WTC11 (cell line): ENCODE measurements at regions not wholly inside any gene's neighbourhood (a gene's known extent, or its start where the extent isn't known, plus 50 kb on each side); places are given as distances from the start of the nearest gene placed in this dataset.

Experiments used
- ATAC-seq: fragments of 200-7000 bp; cut with Tn5 transposase; 2 replicates; pipeline ENCODE4 v1.10.0; 2021; ENCODE audit warnings: mild to moderate bottlenecking, moderate library complexity
- CTCF ChIA-PET: fragments of 300-600 bp; sonication (Branson Sonifier 250); formaldehyde crosslinking; loops from one replicate; lab custom pipeline; 2021; ENCODE audit warnings: antibody characterized with exemption; lab: Charles Lee
- POLR2A ChIA-PET: fragments of 350-600 bp; sonication (Branson Sonifier 250); formaldehyde crosslinking; loops from one replicate; lab custom pipeline; 2021; ENCODE audit warnings: antibody characterized with exemption; lab: Charles Lee
- DNase-seq: peaks from one replicate; pipeline ENCODE4 v3.0.0; 2021; ENCODE audit warnings: low spot score
- H3K27ac Mint-ChIP-seq: 2 replicates; pipeline ENCODE4 v1.8.0; 2021; ENCODE audit warnings: mixed read lengths
- H3K27me3 Mint-ChIP-seq: 2 replicates; pipeline ENCODE4 v1.8.0; 2021; ENCODE audit warnings: low read depth, mild to moderate bottlenecking, moderate library complexity, mixed read lengths
- H3K36me3 Mint-ChIP-seq: 2 replicates; pipeline ENCODE4 v1.8.0; 2021; ENCODE audit warnings: mixed read lengths
- H3K4me1 Mint-ChIP-seq: 2 replicates; pipeline ENCODE4 v1.8.0; 2022; ENCODE audit warnings: mixed read lengths
- H3K4me3 Mint-ChIP-seq: 2 replicates; pipeline ENCODE4 v1.8.0; 2021; ENCODE audit warnings: mild to moderate bottlenecking, moderate library complexity, mixed read lengths
- H3K9me3 Mint-ChIP-seq: 2 replicates; pipeline ENCODE4 v1.8.0; 2021; ENCODE audit warnings: mixed read lengths
- E2F4 ChIP-seq: sonication (generic); formaldehyde crosslinking; IDR thresholded peaks from 2 replicates; pipeline ENCODE4 v1.8.1; 2022; ENCODE audit warnings: low read depth, mild to moderate bottlenecking, moderate library complexity, missing genetic modification reagents, borderline replicate concordance
- HMGXB4 ChIP-seq: sonication (generic); formaldehyde crosslinking; IDR thresholded peaks from 2 replicates; pipeline ENCODE4 v1.8.1; 2023; ENCODE audit warnings: mild to moderate bottlenecking, moderate library complexity, missing genetic modification reagents
- IRF1 ChIP-seq: sonication (generic); formaldehyde crosslinking; IDR thresholded peaks from 2 replicates; pipeline ENCODE4 v1.8.0; 2023; ENCODE audit warnings: missing genetic modification reagents
- KAT7 ChIP-seq: sonication (generic); formaldehyde crosslinking; IDR thresholded peaks from 2 replicates; pipeline ENCODE4 v1.8.1; 2023; ENCODE audit warnings: missing genetic modification reagents, mild to moderate bottlenecking, borderline replicate concordance
- NFE2L1 ChIP-seq: sonication (generic); formaldehyde crosslinking; IDR thresholded peaks from 2 replicates; pipeline ENCODE4 v1.8.1; 2023; ENCODE audit warnings: missing genetic modification reagents
- PRDM15 ChIP-seq: sonication (generic); formaldehyde crosslinking; IDR thresholded peaks from 2 replicates; pipeline ENCODE4 v1.8.0; 2022; ENCODE audit warnings: missing genetic modification reagents
- RELA ChIP-seq: sonication (generic); formaldehyde crosslinking; IDR thresholded peaks from 2 replicates; pipeline ENCODE4 v1.8.1; 2022; ENCODE audit warnings: missing genetic modification reagents, mild to moderate bottlenecking, borderline replicate concordance
- ZBTB21 ChIP-seq: sonication (generic); formaldehyde crosslinking; IDR thresholded peaks from 2 replicates; pipeline ENCODE4 v1.8.1; 2023; ENCODE audit warnings: mild to moderate bottlenecking, missing genetic modification reagents, borderline replicate concordance
- ZMAT4 ChIP-seq: fragments of 250-450 bp; sonication (Bioruptor Pico); IDR thresholded peaks from 2 replicates; pipeline ENCODE4 v1.9.0; 2021; ENCODE audit warnings: mild to moderate bottlenecking
- ZNF121 ChIP-seq: sonication (generic); formaldehyde crosslinking; IDR thresholded peaks from 2 replicates; pipeline ENCODE4 v1.8.0; 2023; ENCODE audit warnings: missing genetic modification reagents
- ZNF263 ChIP-seq: sonication (generic); formaldehyde crosslinking; IDR thresholded peaks from 2 replicates; pipeline ENCODE4 v1.8.1; 2022; ENCODE audit warnings: low read depth, mild to moderate bottlenecking, moderate library complexity, missing genetic modification reagents
- TF ChIP-seq, protein P1 (sequence below): sonication (generic); formaldehyde crosslinking; IDR thresholded peaks from 2 replicates; pipeline ENCODE4 v1.8.0; 2022; ENCODE audit warnings: mild to moderate bottlenecking, missing genetic modification reagents
- TF ChIP-seq, protein P2 (sequence below): sonication (generic); formaldehyde crosslinking; IDR thresholded peaks from 2 replicates; pipeline ENCODE4 v1.8.1; 2022; ENCODE audit warnings: low read depth, missing genetic modification reagents, borderline replicate concordance
- TF ChIP-seq, protein P3 (sequence below): sonication (generic); formaldehyde crosslinking; IDR thresholded peaks from 2 replicates; pipeline ENCODE4 v1.8.0; 2022; ENCODE audit warnings: mild to moderate bottlenecking, missing genetic modification reagents

GRCh38 chr22:27244328-27244727 is 557.2 kb downstream of the MN1 start:
- POLR2A ChIA-PET: no interaction called here
- Mint-ChIP-seq H3K4me3 (no peak overlapping the region), H3K4me1 (peaks cover 15% of the 10 kb centered on the region), H3K27me3 (no peaks in the 10 kb centered on the region), H3K27ac (no peak overlapping the region), H3K9me3 (no peaks in the 10 kb centered on the region), H3K36me3 (no peaks in the 10 kb centered on the region)
- ATAC-seq (no peak), DNase-seq (no peak)
- TF ChIP-seq HMGXB4 (CRISPR knock-in tag) (no peak), RELA (CRISPR knock-in tag) (no peak), ZNF263 (CRISPR knock-in tag) (no peak), ZMAT4 (CRISPR knock-in tag) (no peak), PRDM15 (CRISPR knock-in tag) (no peak), ZNF121 (CRISPR knock-in tag) (no peak), IRF1 (CRISPR knock-in tag) (no peak), ZBTB21 (CRISPR knock-in tag) (no peak), E2F4 (CRISPR knock-in tag) (no peak), KAT7 (no peak), NFE2L1 (no peak)
- TF ChIP-seq, protein P1, sequence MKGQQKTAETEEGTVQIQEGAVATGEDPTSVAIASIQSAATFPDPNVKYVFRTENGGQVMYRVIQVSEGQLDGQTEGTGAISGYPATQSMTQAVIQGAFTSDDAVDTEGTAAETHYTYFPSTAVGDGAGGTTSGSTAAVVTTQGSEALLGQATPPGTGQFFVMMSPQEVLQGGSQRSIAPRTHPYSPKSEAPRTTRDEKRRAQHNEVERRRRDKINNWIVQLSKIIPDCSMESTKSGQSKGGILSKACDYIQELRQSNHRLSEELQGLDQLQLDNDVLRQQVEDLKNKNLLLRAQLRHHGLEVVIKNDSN (CRISPR knock-in tag): no peak
- TF ChIP-seq, protein P2, sequence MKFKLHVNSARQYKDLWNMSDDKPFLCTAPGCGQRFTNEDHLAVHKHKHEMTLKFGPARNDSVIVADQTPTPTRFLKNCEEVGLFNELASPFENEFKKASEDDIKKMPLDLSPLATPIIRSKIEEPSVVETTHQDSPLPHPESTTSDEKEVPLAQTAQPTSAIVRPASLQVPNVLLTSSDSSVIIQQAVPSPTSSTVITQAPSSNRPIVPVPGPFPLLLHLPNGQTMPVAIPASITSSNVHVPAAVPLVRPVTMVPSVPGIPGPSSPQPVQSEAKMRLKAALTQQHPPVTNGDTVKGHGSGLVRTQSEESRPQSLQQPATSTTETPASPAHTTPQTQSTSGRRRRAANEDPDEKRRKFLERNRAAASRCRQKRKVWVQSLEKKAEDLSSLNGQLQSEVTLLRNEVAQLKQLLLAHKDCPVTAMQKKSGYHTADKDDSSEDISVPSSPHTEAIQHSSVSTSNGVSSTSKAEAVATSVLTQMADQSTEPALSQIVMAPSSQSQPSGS: no peak
- CTCF ChIA-PET: interaction anchor here (0.7 kb wide), 1 partner anchor 153 kb away, joined by 3 read pairs; no protein-coding TSS in a partner anchor

DNA sequence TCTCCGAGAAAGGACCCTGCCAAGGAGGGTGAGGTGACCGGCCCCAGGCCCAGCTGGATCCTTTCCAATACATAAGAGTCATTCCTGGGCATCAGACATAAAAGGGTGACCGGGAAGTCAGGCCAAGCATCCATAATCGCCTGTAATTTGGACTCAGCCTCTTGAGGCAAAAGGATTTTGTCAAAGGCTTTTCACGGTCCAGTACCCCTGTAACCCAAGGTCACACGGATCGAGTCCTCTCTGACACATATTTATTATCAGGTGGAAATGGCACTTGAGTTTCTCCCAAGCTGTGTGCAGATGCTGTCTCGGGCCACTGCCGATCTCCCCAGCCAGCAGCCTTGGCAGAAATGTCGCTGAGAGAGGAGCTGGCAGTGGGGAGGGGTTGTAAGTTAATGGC is 556.5 kb downstream of the MN1 start:
- no peaks in the 10 kb centered on the region for H3K36me3 Mint-ChIP-seq
- ChIA-PET POLR2A (no interaction called here), CTCF (no interaction called here)
- H3K9me3 Mint-ChIP-seq: no peaks in the 10 kb centered on the region
- H3K27ac Mint-ChIP-seq: no peak overlapping the region
- peaks cover 10% of the 10 kb centered on the region for H3K4me1 Mint-ChIP-seq
- no peaks in the 10 kb centered on the region for H3K27me3 Mint-ChIP-seq
- ATAC-seq (no peak), DNase-seq (no peak)
- no peak overlapping the region for H3K4me3 Mint-ChIP-seq
- TF ChIP-seq, protein P3, sequence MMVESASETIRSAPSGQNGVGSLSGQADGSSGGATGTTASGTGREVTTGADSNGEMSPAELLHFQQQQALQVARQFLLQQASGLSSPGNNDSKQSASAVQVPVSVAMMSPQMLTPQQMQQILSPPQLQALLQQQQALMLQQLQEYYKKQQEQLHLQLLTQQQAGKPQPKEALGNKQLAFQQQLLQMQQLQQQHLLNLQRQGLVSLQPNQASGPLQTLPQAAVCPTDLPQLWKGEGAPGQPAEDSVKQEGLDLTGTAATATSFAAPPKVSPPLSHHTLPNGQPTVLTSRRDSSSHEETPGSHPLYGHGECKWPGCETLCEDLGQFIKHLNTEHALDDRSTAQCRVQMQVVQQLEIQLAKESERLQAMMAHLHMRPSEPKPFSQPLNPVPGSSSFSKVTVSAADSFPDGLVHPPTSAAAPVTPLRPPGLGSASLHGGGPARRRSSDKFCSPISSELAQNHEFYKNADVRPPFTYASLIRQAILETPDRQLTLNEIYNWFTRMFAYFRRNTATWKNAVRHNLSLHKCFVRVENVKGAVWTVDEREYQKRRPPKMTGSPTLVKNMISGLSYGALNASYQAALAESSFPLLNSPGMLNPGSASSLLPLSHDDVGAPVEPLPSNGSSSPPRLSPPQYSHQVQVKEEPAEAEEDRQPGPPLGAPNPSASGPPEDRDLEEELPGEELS (CRISPR knock-in tag): no peak
- TF ChIP-seq HMGXB4 (CRISPR knock-in tag): no peak
